ENCODE measurements at regions not wholly inside any gene's neighbourhood (a gene's known extent, or its start where the extent isn't known, plus 50 kb on each side); places are given as distances from the start of the nearest gene placed in this dataset.

DNA sequence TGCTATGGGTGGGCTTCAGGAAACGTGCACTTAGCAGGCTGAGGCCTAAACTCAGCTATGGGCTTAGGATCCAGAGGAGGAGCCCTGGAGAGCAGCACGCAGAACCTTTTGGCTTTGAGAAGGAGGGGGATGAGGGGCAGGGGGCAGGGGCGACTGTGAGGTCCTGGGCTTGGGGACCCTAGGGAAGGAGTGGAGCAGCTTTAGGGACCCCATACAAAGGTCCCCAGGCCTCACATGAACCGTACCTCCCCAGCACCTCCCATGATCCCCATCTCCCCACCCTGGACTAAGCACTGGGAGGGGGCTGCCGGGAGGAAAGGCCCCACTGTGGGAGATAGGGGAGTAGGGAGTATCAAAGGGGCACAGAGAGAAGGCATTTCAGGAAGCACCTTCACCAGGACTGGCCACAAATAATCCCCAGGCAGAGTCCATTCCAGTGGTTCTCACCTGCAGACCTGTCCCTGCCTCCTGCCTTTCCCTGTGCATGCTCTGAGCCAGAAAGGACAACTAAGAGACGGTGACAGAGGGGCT is 62.0 kb upstream of the KLF13 start:
- no peak for DNase-seq

DNA sequence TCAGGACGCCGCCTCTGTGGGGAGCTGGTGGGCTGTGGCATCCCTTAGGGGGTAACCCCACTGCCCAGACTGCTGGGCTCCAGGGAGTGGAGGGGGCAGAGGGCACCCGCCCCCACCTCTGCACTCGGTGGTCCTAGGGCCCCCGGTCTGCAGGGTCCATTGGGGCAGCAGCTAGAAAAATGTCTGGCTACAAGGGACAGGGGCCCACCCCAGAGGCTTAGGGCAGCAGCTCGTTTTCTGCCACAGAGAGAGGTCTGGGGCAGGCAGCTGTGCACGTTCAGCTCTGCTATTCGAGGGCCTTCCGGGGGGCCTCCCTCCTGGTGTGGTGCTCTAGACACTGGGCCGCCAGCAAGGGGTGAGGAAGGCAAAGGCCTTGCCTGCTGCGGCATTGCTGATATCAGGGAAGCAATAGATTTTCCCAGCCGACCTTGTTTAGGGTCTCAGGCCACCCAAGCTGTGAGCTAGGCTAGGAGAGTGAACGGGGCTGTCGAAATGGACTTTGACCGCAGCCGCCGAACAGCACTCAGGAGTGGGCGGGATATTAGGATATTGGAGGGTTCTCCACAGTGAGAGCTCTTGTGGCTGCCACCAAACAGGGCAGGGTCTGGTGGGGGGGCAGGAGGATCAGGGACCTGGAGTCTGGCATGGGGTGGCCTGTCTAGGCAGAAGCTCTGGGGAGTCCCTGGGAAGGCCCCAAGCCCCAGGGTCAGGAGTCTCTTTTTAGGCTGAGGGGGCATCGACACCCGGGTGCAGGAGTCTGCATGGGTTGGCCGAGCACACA is 61.4 kb upstream of the KLF13 start:
- DNase-seq = no peak

DNA sequence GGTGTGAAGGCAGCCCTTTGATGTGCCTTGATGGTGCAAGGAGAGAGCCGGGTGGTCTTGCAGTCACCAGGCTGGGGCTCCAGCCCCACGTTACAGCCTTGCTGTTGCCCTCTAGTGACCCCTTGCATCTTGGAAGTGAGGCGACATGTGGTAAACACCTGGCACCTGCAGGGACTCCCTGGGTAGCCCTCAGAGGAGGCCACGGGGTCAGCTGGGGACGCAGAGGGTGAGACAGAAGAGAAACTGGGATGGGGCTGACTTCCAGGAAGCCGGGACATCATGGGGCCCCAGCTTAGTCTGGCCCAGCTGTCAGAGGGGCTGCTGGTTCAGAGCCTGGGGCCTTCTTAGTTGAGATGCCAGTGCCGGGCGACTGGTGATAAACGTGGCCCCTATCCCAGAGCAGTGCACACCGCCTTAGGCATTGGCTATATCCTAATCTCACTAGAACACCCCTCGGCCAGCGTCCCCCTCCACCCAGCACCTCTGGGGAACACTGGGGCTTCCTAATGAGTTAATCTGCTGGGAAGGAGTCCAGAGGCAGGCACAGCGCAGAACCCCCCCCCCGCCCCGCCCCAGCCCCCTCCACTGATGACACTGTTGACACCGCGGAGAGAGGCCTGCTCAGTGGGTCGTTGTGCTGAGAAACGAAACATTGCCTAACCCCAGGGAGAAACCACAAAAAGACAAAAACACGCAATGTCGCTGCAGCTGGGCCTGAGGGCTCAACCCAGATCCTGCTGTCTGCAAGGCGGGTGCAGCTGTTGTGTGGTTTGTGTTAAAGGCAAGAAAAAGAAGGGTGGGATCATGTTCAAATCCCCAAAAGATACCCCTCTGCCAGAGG is 60.5 kb upstream of the KLF13 start:
- no peak for DNase-seq

DNA sequence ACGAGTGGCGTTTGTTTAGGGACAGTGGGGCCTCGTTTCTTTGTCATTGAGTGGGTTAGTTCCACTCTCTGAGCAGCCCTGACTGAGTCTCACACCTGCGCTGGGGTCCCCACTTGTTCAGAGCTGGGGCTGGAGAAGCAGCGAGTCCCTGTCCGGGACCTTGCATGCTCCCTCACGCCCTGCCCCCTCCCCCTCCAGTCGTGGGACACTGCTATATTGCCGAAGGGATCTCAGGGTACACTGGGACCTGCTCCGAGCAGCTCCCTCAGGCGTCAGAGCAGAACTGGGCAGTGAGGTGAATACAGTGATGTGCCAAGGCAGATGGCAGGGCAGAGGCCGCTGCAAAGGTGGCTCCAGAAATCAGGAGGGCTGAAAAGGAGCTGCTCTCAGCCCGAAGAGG is 59.9 kb upstream of the KLF13 start:
- no peak for DNase-seq

DNA sequence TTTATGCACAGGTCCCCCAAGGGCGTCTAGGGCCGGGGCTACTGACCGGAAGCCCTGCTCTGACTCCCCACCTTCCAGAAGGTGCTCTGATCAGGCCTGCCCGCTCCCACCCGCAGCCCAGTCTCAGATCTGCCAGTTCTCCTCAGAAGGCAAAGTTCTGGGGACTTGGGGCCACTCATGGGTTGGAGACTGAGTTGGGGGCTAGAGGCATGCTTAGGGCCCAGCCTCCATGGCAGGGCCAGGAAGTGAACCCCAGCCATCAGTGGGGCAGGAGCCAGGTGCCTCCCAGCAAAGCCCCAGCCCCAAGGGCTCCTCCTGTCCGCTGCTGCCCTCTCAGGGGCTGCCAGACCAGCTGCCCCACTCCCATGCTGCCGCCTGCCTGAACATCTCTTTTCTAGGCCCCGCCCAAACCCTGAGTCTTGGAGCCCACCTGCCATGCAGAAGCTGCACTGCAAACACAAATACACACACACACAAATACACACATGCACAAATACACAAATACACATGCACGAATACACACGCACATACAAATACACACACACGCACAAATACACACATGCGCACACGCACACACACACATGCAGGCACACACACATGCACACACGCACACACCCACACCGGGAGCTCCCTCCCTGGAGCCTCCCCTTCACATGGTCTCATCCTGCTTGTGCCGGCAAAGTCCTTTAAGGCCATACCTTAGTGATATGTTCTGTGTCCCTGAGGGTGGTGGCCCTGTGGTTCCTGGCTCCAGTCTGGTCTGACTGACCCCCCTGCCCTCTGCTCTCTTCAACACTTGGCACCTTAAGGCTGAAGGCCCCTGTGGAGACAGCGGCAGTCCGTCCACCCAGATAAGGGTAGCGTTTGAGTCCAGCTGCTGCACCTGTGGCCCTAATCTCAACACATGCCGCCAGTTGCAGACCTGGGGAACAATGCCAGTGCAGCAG is 59.2 kb upstream of the KLF13 start:
- DNase-seq = no peak

DNA sequence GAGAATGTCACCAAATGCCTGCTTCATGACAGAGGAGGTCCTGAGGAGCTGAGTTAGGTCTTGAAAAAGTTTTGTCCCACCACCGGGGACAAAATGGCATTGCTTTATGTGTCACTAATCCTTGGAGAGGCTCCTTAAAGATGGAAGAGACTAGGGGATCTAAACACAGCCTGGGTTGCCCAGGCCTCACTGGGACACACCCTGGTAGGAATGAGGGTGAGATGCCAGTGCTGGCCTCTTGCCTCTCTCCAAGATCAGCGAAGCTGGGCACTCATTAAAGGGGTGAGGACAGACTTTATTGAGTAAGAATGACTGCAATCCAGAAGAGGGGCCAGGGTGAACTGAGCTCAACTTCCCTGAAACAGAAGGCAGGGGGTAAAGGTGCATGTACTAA is 58.5 kb upstream of the KLF13 start:
- no peak for DNase-seq

DNA sequence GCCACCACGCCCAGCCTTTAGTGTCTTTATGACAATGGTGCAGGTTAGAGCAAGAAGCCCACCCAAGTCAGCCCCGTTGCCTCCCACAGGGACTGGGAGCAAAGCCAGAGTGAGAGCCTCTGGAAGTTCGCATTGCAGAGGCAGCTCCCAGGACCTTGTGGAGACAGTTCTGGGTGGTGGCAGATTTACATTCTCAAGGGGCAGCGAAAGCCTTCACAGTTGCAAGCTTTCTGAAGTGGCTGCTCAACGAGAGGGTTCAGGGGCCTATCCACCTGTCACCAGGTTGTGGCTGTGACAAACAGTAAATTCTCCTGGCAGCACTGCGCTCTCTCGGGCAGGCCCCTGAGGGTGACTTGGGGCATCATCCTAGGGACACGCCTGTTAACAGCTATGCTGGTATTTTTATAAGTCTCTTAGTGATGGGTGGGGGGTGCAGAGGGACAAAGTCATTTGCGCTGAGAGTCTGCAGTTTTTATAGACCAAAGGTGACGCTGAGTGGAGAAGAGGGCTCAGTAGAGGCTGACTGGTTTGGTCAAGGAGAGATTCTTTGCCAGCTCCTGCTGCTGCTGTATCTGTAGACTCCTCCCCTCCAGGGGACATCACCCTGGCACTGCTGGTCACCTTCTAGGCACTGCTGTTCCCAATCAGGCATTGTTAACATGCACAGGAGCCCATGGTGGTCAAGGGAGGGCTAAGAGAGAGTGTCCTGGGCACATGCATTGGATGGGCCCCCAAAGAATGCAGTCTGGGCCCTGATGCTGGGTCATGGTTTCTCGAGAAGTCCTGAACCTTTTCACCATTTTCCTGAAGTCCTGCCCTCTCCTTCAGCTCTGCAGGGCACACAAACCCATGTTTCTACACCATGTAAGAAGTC is 57.5 kb upstream of the KLF13 start:
- no peak for DNase-seq

DNA sequence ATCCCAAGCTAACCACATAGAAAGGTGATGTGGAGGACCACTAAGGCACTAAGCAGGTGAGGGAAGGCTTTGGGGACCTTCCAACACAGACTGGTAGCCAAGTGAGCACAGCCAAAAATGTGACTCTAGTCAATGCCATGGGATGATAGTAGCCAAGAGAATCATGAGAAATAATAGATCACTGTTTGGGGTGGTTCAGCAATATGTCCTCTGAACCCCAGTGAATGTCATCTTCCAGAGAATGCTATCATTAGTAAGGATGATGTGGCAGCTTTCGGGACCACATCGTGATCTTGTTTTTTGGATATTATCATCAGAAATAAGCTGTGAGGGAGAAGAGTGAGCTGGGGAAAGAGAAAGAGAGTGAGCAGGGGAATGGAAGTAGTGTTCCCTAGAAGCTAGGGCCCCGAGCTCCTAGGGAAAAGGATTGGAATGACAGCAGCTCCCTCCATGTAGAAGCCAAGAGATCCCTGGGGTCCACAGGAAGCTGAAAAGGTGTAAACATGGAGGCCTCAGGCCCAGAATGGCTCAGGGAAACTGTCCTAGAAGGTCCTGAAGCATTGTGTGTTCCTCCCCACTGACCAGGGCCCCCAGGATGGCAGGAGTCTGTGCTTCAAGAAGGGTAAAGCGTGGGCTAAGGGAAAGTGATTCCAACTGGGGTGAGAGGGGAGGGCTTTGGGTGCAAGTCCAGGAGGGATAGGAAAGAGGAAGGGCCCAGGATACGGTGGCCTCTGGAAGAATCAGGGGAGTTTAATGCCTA is 56.6 kb upstream of the KLF13 start:
- no peak for DNase-seq

DNA sequence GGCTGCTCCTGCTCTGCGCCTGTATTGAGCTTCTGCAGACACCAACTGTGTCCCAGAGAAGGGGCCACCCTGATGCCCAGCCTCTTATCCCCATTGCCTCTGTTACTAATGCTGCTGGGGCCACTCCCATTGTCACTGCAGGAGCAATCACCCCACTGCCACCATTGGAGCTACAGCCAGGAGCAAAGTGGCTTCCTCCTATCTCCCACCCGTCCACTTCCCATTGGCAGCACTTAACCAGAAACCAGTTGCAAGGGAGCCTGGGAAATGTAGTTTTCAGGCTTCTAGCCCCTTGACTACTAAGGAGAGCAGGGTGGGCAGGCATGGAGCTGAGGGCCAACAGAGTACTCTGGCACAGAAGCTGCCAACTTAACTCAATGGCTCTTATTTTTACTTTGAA is 55.9 kb upstream of the KLF13 start:
- DNase-seq = no peak

DNA sequence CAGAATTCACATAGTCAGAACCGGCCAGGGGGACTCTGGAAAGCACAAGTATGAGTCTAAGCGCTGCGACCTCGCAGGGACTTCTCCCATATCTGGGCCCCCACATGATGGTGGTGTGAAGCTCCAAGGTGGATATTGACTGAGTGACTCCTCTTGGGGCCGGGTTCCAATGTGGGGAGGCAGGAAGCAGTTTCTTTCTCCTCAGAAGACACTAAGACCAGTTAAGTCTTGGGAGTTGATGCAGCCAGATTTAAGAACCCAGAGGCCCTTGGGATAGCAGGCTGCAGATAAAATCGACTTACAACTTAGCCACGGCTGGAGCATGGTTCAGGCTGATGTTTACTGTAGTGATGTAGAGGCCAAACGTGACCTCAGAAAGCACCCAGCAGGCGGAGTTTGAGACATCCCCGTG is 55.4 kb upstream of the KLF13 start:
- DNase-seq = no peak

DNA sequence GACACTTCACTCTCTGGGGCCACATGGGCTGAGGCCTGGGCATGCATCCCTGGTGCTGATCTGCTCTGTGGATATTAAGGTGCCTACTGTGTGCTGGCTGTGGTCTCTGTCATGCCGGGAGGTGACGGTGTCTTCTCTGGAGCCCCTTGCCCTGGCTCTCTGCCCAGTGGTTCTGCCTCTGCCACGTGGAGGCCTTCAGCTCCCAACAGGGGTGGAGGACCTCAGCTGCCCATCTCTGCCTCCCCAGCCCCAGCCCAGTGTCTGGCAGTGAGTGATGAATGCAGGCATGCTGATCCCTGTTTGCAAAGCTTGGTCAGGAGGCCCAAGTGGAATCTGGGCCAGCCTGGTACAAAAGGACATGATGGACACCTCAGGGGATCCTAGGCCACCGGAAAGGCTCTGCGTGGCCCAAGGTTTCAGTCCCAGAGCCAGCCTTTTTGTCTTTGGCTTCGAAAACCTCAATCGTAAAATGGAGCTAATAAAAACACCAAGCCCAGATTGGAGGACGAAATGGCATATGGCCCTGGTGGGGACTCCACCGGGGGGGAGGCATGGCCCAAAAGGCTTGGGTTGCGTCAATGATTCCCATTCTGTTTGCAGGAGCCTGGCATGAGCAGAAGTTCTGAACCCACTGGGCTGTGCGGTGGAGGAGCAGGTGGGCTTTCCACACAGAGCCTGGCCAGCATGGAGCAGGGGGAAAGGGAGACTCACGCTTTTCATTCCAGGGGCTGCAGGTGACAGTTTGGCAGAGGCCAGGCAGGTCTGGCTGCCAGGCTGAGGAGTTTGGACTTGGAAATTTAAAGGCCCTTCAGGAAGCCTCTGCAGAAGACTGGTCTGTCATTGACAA is 54.7 kb upstream of the KLF13 start:
- DNase-seq = no peak

DNA sequence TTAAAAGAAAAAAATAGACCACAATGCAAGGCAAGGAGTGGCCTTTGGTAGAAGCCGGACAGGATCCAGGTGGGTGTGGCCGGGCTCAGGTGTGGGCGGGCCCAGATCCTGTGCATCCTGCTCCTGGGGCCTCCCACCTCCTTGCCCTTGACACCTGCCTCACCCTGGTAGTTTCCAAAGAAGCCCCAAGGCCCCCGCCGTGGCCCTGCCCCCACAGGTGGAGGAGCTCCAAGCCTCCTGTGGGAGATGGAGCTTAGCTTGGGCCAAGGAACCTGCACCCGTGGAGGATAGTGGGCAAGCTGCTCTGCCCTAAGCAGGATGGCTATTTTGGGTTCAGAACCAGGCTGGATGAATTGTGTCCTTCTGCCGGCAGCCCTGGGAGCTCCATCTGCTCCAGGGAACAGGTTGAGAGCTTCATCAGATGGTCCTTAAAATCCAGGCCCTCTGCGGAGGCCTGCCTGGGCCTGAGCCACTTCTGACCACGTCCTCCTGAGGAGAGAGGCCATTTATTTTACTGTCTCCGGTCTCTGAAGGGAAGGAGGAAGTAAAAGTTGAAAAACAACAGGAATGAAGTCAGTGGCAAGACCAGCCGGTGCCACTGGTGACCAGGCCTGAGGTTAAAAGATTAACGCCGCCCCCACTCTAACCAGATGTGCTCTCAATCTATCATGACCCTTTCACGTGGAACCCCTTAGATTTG is 53.9 kb upstream of the KLF13 start:
- DNase-seq = no peak

DNA sequence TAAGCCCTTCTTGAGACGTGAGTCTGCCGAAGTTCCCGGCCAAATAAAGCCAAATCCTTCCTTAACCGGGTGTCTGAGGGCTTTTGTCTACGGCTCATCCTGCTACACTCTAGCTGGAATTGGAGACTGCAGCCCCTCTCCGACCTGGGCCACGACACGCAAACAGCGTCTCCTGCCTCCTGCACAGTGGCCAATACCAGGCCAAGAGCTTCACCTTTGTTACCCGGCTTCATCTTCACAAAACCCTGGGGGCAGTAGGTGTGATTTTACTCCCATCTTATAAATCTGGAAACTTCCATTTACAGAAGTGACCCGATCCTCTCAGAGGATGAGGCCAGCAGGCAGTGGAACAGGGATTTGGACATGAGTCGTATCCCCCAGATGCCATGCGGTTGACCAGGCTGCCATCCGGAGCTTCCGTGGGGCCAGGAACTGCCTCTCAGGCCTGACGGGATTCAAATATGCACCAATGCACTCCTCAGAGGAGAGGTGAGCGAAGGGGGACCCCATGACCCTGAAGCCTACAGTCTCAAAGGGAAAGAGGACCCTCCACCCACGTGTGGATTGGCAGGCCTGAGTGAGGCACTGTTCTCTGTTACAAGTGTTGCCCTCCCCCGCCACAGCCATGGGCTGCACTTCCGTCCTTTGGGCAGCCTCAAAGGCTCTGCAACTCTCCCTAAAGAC is 53.2 kb upstream of the KLF13 start:
- no peak for DNase-seq

DNA sequence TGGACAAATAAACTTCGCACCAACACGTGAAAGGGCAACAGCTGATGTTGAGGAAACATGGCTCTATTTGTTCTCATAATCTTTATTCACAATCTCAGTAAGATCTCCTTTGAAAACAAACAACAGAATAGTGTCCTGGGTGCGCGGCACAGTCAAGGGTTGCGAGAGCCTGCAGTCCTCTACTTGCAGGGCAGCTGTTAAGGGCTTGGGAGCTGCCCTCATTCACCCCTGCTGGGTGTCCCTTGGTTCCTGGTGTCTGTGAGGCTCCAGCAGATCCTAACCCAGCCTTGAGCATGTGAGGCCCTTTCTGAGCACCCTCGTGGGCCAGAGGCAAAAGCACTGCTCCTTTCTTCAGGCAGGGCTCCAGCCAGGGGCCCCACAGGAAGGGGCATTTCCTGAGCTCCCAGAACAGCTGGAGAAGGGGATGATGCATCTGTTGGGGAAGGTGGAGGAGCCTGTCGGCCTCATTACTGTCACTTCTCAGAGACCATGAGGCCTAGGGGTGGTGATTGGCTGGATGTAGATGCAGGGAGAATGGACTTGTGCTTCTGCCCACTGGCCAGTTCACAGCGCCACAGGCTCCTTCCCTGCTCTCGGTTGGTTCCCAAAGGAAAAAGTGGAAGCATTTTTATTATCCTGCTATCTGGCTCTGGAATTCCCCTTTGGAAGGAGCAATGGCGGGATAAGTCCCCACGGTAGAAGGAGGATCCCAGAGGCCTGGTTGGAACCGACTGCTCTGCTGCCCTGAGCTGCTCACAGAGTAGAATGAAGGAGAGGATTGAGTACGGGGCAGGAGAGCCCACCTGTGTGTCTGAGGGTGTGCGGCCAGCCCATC is 51.9 kb upstream of the KLF13 start:
- DNase-seq = no peak

DNA sequence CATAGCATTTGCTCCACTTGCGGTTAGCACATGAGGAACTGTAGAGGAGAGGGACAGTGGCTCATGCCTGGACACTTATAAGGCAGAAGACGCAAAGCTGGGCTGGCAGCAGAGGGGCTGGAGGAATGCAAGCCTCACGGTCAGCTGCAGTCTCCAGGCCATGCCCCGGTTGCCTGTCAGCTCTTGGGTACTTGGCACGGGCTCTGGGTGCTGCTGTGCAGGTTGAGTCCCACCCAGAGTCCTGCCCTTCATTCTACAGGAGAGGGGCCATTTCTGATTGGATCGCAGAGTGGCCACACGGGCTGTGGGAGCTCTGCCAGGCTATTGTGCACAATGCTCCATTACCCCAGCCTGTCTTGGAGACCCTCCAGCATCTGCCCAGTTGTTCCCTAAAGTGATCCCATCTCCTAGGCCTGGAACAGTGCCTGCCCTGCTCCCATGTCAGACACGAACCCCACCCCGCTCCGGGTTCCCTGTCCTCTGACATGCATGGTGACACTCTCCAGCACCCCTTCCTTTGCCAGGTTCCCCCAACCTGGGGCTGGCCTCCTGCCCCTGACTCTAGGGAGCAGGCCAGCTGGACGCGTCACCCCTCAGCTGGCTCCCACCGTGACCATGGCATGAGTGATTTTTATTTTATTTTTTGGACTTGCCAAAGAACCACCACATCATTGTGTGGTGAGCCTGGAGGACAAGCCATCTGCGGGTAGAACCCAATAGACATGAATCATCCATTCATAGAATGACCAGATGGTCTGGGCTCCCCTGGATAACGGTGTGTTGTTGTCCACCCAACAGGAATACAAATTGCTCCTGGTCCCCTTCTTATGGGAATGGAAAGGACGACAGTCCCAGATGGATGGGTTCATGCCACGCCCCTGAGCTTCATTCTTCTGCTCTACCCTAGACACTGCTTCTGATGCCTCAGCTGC is 51.0 kb upstream of the KLF13 start:
- no peak for DNase-seq

DNA sequence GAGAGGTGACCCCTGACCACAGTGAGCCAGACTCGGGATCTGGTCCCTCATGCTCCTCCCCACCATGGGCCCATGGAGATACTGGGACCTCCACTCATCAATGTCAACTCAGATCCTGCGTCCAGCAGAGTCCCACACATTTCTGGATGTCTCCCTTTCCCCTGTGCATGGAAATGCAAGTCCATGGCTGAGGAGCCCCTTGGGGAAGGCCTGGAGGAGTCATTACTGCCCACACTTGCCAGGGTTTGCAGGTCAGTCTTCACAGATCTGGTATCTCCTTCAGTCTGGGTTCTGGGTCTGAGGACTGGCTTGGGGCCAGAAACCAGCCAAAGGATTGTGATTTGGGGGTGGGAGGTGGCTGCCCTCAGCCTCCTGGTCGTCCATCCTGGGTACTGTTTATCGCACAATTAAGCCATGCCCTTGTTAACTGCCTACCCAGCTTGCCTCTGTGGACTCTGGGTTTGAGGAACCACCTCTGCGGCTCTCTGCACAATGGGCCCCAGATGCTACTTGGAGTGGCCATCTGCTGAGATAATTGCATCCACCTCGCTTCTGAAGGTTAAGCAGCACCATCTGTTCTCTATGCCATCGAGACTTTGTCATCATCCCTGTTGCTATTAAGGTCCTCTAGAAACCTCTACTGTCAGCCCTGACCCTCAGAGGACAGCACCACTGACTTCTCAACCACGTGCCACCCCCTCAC is 49.9 kb upstream of the KLF13 start:
- DNase-seq = no peak
